Adrenal gland (tissue), 5 donors: ENCODE measurements at regions not wholly inside any gene's neighbourhood (a gene's known extent, or its start where the extent isn't known, plus 50 kb on each side); places are given as distances from the start of the nearest gene placed in this dataset.

Source experiments
- CTCF ChIP-seq, 6 experiments: fragments of 450-650 bp in 4 of 6; fragments of 200-600 bp in 2 of 6; sonication (generic) in 1 of 6; IDR thresholded peaks; 1 replicate in 5 of 6; 2 replicates in 1 of 6; pipeline versions ENCODE4 v1.5.1 to v1.8.0; 2016 to 2021; ENCODE audit warnings: antibody characterized with exemption in 6 of 6, mild to moderate bottlenecking in 2 of 6, moderate library complexity in 1 of 6
- POLR2A ChIP-seq, 2 donors: fragments of 450-650 bp; IDR thresholded peaks; one replicate each; pipeline ENCODE4 v1.6.1; 2017; ENCODE audit warnings: antibody characterized with exemption in 2 of 2, mild to moderate bottlenecking in 2 of 2, moderate library complexity in 1 of 2
- donor health status: DM: no; HTN: no; CAD: no.

GRCh38 chr7:73960548-73960947 is 67.4 kb upstream of the ELN start:
- TF ChIP-seq CTCF (IDR thresholded peaks at IDR 0.05) (no peak), POLR2A (IDR thresholded peaks at IDR 0.05) (no peak)
